Common myeloid progenitor, CD34-positive (primary cell): ENCODE measurements at regions not wholly inside any gene's neighbourhood (a gene's known extent, or its start where the extent isn't known, plus 50 kb on each side); places are given as distances from the start of the nearest gene placed in this dataset.

Experiments
- CTCF ChIA-PET: fragments of 350-600 bp; sonication (Branson Sonifier 250); formaldehyde crosslinking; loops from one replicate; lab custom pipeline; 2021; ENCODE audit warnings: antibody characterized with exemption; lab: Charles Lee
- POLR2A ChIA-PET: fragments of 350-600 bp; sonication (Branson Sonifier 250); formaldehyde crosslinking; loops from one replicate; lab custom pipeline; 2021; ENCODE audit warnings: antibody characterized with exemption; lab: Charles Lee
- DNase-seq, 3 donors: peaks; one replicate each; pipeline versions ENCODE4 v3.0.0 to v3.0.0-alpha.2; 2013
- H3K27ac ChIP-seq, 2 experiments: 1 replicate in 1 of 2; 2 replicates in 1 of 2; pipeline ENCODE4 v1.7.0; 2013; ENCODE audit warnings: inconsistent platforms in 2 of 2, low read length in 2 of 2, mild to moderate bottlenecking in 2 of 2, low read depth in 1 of 2, moderate library complexity in 1 of 2; ENCODE audit not compliant: severe bottlenecking in 2 of 2, insufficient read depth in 1 of 2, poor library complexity in 1 of 2
- H3K27me3 ChIP-seq, 5 experiments: replicated peaks in 2 of 5; 1 replicate in 3 of 5; 2 replicates in 2 of 5; pipeline versions ENCODE4 v1.6.1 to v1.7.0; 2013; ENCODE audit warnings: low read length in 4 of 5, mild to moderate bottlenecking in 2 of 5, moderate library complexity in 2 of 5, inconsistent platforms in 1 of 5; ENCODE audit not compliant: insufficient read depth in 5 of 5, control insufficient read depth in 4 of 5
- H3K36me3 ChIP-seq, 4 experiments: 1 replicate in 2 of 4; 2 replicates in 2 of 4; pipeline versions ENCODE4 v1.6.1 to v1.7.0; 2013; ENCODE audit warnings: low read length in 3 of 4, control low read depth in 1 of 4, mild to moderate bottlenecking in 1 of 4; ENCODE audit not compliant: control insufficient read depth in 4 of 4, insufficient read depth in 4 of 4
- H3K4me1 ChIP-seq, 4 experiments: 1 replicate in 3 of 4; 2 replicates in 1 of 4; pipeline versions ENCODE4 v1.6.1 to v1.7.1; 2013; ENCODE audit warnings: low read length in 3 of 4, mild to moderate bottlenecking in 3 of 4, control low read depth in 1 of 4, inconsistent platforms in 1 of 4, moderate library complexity in 1 of 4; ENCODE audit not compliant: control insufficient read depth in 4 of 4, insufficient read depth in 4 of 4; ENCODE audit errors: control extremely low read depth in 1 of 4
- H3K4me3 ChIP-seq, 7 experiments: 1 replicate in 4 of 7; 2 replicates in 3 of 7; pipeline versions ENCODE4 v1.5.1 to v1.7.0; 2013; ENCODE audit warnings: mild to moderate bottlenecking in 7 of 7, low read length in 6 of 7, moderate library complexity in 6 of 7, inconsistent platforms in 2 of 7, low read depth in 2 of 7, control low read depth in 1 of 7; ENCODE audit not compliant: insufficient read depth in 4 of 7, control insufficient read depth in 1 of 7; ENCODE audit errors: extremely low read depth in 1 of 7
- H3K9me3 ChIP-seq, 5 experiments: 1 replicate in 4 of 5; 2 replicates in 1 of 5; pipeline versions ENCODE4 v1.6.1 to v1.7.1; 2013; ENCODE audit warnings: low read length in 4 of 5, mild to moderate bottlenecking in 2 of 5, inconsistent platforms in 1 of 5, low read depth in 1 of 5, moderate library complexity in 1 of 5; ENCODE audit not compliant: control insufficient read depth in 4 of 5, insufficient read depth in 2 of 5; ENCODE audit errors: control extremely low read depth in 1 of 5
- WGBS: methylation state at CpG from one replicate; pipeline ENCODE4 v1.1.5; 2013; ENCODE audit not compliant: insufficient coverage; 5-methylcytosine and 5-hydroxymethylcytosine counted together

DNA sequence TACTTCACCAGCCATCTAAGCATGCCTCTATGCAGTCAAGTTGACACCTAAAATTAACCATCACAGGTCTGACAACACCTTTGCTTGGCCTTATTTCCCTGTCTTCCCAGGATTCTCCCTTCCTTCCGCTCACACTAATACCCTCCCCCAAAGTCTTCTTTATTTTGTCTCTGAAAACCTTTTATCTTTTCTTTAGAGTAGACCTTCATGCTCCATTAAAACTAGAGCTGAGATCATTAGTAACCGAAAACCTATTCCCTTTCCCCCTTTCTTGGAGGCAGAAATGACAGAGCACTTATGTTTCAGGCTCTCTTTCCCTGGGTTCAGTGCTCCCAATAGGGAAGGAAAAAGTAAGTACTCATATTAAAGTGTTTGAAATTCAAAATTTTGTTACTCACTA is 423.8 kb downstream of the YTHDC2 start:
- POLR2A ChIA-PET = no interaction called here
- no peaks in the 10 kb centered on the region for H3K27me3 ChIP-seq
- H3K36me3 ChIP-seq = no peaks in the 10 kb centered on the region
- H3K27ac ChIP-seq = no peak overlapping the region
- DNase-seq = no peak
- 88% methylated on average over 1 of the region's 2 CpGs for WGBS
- no peak overlapping the region for H3K4me3 ChIP-seq
- no peaks in the 10 kb centered on the region for H3K4me1 ChIP-seq
- CTCF ChIA-PET = no interaction called here
- H3K9me3 ChIP-seq = no peaks in the 10 kb centered on the region

DNA sequence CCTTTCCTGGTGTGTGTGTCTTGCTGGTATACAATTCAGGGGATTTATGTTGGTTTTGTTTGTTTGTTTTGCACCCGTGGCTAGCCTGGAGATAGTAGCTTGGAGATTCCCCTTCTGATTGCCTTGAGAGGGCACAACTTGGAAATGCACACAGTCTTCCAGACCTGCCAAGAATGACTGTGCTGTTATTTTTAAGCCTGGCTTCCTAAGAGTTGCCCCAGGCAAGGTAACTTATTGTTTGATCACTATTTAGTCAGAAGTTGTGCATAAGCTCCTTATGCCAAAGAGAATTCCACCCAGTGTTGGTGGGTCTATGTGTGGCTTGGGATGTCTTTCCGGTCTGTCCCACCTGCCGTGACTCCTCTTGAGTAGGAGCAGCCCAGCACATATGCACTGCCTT is 421.9 kb upstream of the KCNN2 start:
- H3K36me3 ChIP-seq = no peaks in the 10 kb centered on the region
- POLR2A ChIA-PET = no interaction called here
- WGBS = 67% methylated on average over 3 of the region's 3 CpGs
- H3K4me1 ChIP-seq = no peaks in the 10 kb centered on the region
- H3K27ac ChIP-seq = no peak overlapping the region
- CTCF ChIA-PET = no interaction called here
- no peak for DNase-seq
- H3K4me3 ChIP-seq = no peak overlapping the region
- no peaks in the 10 kb centered on the region for H3K9me3 ChIP-seq
- no peaks in the 10 kb centered on the region for H3K27me3 ChIP-seq

DNA sequence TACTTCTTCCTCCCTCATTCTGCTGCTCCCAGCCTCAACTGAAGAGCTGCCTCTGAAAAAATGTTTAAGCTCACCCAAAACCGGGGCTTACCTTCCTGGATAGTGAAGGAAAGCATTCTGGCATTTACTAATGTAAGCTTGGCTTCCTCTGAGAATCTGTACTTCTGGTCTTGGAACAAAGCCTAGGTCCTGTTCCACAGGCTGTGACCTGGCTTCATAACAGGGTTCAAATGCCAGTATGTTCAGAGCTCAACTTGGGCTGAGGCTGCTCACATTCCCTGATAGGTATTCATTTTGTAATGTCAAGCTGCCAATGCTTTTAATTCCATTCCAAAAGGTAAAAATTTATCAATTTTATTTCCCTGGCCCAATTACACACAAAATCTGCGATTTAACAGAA is 411.7 kb upstream of the KCNN2 start:
- POLR2A ChIA-PET = no interaction called here

DNA sequence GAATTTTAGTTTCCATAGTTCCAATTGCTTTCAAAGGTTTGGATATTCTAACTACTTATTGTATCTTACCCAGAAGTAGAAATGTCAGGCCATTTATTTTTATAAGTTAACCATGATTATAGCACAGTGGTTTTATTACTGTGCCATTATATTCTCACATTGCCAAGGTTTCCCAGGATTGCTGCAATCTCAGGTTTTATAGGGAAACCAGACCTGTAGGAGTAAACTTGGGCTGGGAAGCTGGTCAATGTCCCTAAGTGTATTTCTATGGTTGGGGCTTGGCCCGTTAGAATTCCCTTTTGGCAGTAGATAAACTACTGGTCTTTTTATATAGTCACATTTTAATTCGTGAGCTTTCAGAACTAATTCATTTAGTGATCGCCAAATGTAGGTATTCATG is 396.6 kb upstream of the KCNN2 start:
- Histone ChIP-seq H3K36me3 (no peaks in the 10 kb centered on the region), H3K4me1 (no peaks in the 10 kb centered on the region), H3K27ac (no peak overlapping the region), H3K9me3 (no peaks in the 10 kb centered on the region), H3K27me3 (no peaks in the 10 kb centered on the region), H3K4me3 (no peak overlapping the region)
- WGBS = no CpG with 5 or more reads among the region's 3 CpGs
- no peak for DNase-seq
- POLR2A ChIA-PET = no interaction called here
- CTCF ChIA-PET = no interaction called here

More for the DNA sequence above, 411.7 kb upstream of the KCNN2 start:
- no peaks in the 10 kb centered on the region for H3K4me1 ChIP-seq
- H3K36me3 ChIP-seq = no peaks in the 10 kb centered on the region
- H3K4me3 ChIP-seq = no peak overlapping the region
- H3K27me3 ChIP-seq = no peaks in the 10 kb centered on the region
- no peak for DNase-seq
- H3K9me3 ChIP-seq = no peaks in the 10 kb centered on the region
- WGBS = 50% methylated on average over 1 of the region's 2 CpGs
- no peak overlapping the region for H3K27ac ChIP-seq
- CTCF ChIA-PET = no interaction called here

DNA sequence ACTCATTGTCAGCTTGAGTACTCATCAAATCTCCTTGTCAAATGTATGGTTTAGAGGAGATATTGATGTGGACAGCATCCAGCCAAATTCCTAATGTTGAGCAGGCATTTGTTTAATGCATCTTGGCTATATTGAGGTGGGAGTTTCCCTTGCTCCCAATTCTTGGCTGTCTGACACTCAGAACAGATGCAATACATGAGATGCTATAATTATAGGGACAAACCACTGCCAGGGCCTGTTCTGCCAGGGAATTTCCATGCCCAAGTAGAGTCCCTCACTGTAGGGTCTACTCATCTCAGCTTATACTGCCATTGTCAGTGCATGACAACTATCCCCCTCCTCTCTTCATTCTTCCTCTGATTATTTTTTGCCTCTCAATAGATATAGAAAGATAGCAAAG is 392.0 kb upstream of the KCNN2 start:
- Histone ChIP-seq H3K4me3 (no peak overlapping the region), H3K27me3 (no peaks in the 10 kb centered on the region), H3K9me3 (no peaks in the 10 kb centered on the region), H3K4me1 (no peaks in the 10 kb centered on the region), H3K27ac (no peak overlapping the region), H3K36me3 (no peaks in the 10 kb centered on the region)
- DNase-seq = no peak
- ChIA-PET CTCF (no interaction called here), POLR2A (no interaction called here)

DNA sequence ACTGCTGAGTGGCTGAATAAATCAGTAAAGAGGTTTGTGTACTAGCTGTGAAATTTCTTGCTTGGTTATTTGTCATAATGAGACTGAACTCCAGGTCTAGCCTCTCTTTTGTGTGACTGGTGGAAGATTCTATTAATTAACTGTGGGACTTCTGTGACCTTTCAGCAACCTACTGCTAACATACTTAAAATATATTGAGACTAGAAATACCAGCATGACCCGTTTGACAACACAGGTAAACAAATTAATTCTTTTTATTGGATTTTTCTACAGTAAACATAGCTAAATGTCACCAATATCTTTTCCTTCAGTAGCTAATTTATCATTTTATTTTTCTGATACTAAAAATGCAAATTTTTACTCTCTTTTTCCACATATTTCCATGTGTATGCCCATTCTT is 390.4 kb upstream of the KCNN2 start:
- H3K9me3 ChIP-seq = no peaks in the 10 kb centered on the region
- no peak overlapping the region for H3K4me3 ChIP-seq
- H3K36me3 ChIP-seq = no peaks in the 10 kb centered on the region
- WGBS = no CpG with 5 or more reads among the region's 1 CpG
- H3K27ac ChIP-seq = no peak overlapping the region
- no peak for DNase-seq
- H3K27me3 ChIP-seq = no peaks in the 10 kb centered on the region
- ChIA-PET CTCF (no interaction called here), POLR2A (no interaction called here)
- no peaks in the 10 kb centered on the region for H3K4me1 ChIP-seq

DNA sequence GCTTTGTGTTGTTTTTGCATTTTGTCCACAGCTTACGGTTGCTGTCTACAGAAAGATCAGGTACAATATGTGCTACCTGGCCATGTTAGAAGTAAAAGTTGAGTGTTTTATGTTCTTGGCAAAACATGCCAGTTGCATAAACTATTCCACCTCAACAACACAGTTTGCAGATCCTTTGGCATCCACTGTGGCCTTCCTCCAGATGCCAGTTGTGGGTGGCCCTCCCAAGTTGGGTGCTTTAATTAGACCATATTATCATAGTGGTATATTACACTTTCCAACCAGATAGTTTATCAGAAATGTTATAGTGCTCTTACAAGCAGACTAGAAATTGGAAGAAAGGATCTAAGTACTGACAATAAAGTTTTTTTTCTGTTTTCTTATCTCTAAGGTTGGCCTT is 386.9 kb upstream of the KCNN2 start:
- no peak overlapping the region for H3K4me3 ChIP-seq
- CTCF ChIA-PET = no interaction called here
- POLR2A ChIA-PET = no interaction called here
- H3K4me1 ChIP-seq = no peaks in the 10 kb centered on the region
- no peaks in the 10 kb centered on the region for H3K9me3 ChIP-seq
- no peak overlapping the region for H3K27ac ChIP-seq
- DNase-seq = no peak
- WGBS = no CpG with 5 or more reads among the region's 1 CpG
- H3K36me3 ChIP-seq = no peaks in the 10 kb centered on the region
- H3K27me3 ChIP-seq = no peaks in the 10 kb centered on the region
